ENCODE measurements at regions not wholly inside any gene's neighbourhood (a gene's known extent, or its start where the extent isn't known, plus 50 kb on each side); places are given as distances from the start of the nearest gene placed in this dataset.

DNA sequence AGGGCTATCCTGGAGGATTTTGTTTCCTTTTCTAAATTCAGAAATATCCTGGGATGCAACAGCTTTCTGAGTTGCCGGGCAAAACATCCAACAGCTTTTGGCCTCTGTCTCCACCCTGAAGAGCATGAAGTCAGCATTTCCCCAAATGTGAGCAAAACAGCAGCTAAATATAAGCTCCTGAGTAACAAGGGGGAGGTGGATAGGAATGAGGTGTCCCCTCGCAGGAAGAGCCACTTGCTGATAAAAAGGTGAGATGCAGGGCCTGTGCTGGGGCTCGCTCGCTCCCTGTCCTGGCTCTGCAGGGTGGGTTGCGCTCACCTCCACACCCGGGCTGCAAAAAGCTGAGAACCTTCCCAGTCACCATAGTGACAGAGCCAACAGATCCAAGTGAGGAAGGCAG is 264.3 kb downstream of the ZEB1 start:
- no peak for DNase-seq (ENCODE audit: low read depth in 2 of 2)

DNA sequence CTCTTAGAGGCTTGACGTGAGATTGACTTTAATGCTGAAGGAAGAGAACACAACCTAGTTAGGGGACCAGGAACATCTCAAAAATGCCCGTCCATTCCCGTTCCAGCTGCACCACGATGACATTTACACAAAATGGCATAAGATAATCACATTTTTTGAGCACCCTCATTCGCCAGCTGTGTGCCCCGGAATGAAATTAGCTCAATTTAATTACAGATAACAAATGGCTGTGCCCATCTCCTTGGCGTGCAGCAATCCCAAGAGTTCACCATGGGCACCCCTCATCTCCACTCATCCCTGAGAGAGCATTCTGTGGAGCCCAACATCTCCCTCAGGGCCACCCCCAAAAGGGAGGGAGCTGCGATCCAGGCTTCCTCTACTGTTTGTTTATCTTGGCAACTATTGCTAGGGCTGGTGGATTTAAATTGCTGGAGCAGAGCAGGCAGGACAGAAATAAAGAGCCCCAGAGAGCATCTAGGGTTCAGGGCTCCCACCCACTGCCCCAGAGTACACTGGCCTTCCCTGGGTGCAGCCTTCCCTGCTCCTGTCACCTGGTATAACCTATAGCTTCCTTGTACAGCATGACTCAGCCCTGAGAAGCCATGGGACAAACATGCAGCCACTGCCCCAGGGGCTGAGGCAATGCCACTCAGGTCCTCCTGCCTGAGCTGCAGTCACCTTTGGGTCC is 263.5 kb downstream of the ZEB1 start:
- no peak for DNase-seq (ENCODE audit: low read depth in 2 of 2)

DNA sequence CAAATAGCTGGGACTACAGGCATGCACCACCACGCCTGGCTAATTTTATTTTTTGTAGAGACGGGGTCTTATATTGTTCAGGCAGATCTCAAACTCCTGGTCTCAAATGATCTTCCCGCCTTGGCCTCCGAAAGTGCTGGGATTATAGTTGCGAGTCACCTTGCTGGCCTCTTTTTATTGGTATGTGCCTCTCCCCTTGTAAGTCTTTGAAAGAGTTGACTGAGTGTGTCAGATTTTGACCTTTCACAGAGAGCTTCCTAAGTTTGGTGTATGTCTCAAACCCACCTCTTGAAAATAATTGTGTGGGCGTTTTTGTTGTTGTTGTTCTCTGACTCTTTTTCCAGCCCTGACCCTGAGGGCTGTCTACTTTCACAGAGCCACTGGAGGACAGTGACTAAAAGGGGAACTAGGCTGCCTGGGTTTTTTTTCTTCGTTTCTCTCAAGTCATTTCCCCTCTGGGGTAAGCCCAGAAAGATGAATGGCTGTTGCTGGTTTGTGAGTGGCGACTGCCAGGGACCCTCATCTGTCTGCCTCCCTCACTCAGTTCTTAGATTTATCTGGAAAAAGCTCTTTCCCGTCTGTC is 262.8 kb downstream of the ZEB1 start:
- no peak for DNase-seq (ENCODE audit: low read depth in 2 of 2)

- no peak for DNase-seq (ENCODE audit: low read depth in 2 of 2)
Observed at GRCh38 chr10:31580646-31581045, 261.6 kb downstream of the ZEB1 start.
